ENCODE measurements at regions not wholly inside any gene's neighbourhood (a gene's known extent, or its start where the extent isn't known, plus 50 kb on each side); places are given as distances from the start of the nearest gene placed in this dataset.

DNA sequence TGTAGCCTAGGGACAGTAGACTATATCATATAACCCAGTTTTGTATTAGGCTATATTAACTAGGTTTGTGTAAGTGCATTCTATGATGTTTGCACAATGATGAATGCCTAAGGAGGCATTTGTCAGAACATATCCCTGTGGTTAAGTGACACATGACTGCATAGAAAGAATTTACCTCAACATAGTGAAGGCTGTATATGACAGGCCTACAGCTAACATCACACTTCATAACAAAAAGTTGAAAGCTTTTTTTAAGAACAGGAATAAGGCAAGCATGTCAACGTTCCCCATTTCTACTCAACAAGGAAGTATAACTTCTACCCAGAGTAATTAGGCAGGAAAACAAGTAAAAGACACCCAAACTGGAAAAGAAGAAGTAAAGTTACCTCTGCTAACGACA is 165.9 kb upstream of the NDST4 start:
- no TSS peak for BruUV-seq (replicated peaks)
- intact Hi-C loops (cut with micrococcal nuclease; ENCODE audit: unreplicated experiment), result no loop called here
- ChIA-PET CTCF (ENCODE audit: low intra/inter-chr PET ratio, low total read pairs) (no interaction called here), POLR2A (no interaction called here)
- no peak overlapping the region for H3K9ac ChIP-seq (ENCODE audit: insufficient read depth, low read depth, low read length)
- no peak for DNase-seq (ENCODE audit: low spot score)
- no peak for ATAC-seq
- no peaks in the 10 kb centered on the region for H3K27me3 ChIP-seq (ENCODE audit: control insufficient read depth in 1 of 2, insufficient read depth in 2 of 2, low read length in 2 of 2)
- no peaks in the 10 kb centered on the region for H3K36me3 ChIP-seq (replicated peaks in 1 of 2; ENCODE audit: control insufficient read depth in 1 of 2, insufficient read depth in 2 of 2, low read length in 2 of 2)
- no peaks in the 10 kb centered on the region for H4K20me1 ChIP-seq (ENCODE audit: insufficient read depth, low read length)
- WGBS (ENCODE audit: low lambda C conversion rate), result 0% methylated on average over 2 of the region's 2 CpGs
- no peak overlapping the region for H2AFZ ChIP-seq (ENCODE audit: low read length)
- no peaks in the 10 kb centered on the region for H3K79me2 ChIP-seq (ENCODE audit: insufficient read depth, low read length)
- no peak overlapping the region for H3K4me2 ChIP-seq (ENCODE audit: low read depth, low read length)
- FAIRE-seq, result no peak
- no peak overlapping the region for H3K27ac ChIP-seq (ENCODE audit: extremely low read length, insufficient read depth, low read length)
- no peaks in the 10 kb centered on the region for H3K9me3 ChIP-seq (ENCODE audit: low read length)
- no peaks in the 10 kb centered on the region for H3K4me1 ChIP-seq (ENCODE audit: insufficient read depth, low read length)
- no peak overlapping the region for H3K4me3 ChIP-seq (replicated peaks in 1 of 3; ENCODE audit: insufficient read depth in 1 of 3, low read depth in 2 of 3, low read length in 3 of 3)
- in situ Hi-C loops (cut with HindIII; ENCODE audit: extremely low pct_ligation_motif_present, low pct_unique_long_range_greater_than_20kb), result no loop called here
- no peak for TF ChIP-seq ZNF564 (CRISPR knock-in tag; IDR thresholded peaks at IDR 0.05)
- no peak for TF ChIP-seq ZFAT (CRISPR knock-in tag; conservative IDR thresholded peaks at IDR 0.05)
- no peak for TF ChIP-seq MXD4 (CRISPR knock-in tag; IDR thresholded peaks at IDR 0.05)
- TF ChIP-seq ZNF724P (CRISPR knock-in tag; IDR thresholded peaks at IDR 0.05; ENCODE audit: borderline replicate concordance), result no peak
- no peak for TF ChIP-seq ZSCAN25 (CRISPR knock-in tag; IDR thresholded peaks at IDR 0.05)
- TF ChIP-seq CHD2 (IDR thresholded peaks at IDR 0.05; ENCODE audit: low read depth, low read length), result no peak
- TF ChIP-seq, protein P1, sequence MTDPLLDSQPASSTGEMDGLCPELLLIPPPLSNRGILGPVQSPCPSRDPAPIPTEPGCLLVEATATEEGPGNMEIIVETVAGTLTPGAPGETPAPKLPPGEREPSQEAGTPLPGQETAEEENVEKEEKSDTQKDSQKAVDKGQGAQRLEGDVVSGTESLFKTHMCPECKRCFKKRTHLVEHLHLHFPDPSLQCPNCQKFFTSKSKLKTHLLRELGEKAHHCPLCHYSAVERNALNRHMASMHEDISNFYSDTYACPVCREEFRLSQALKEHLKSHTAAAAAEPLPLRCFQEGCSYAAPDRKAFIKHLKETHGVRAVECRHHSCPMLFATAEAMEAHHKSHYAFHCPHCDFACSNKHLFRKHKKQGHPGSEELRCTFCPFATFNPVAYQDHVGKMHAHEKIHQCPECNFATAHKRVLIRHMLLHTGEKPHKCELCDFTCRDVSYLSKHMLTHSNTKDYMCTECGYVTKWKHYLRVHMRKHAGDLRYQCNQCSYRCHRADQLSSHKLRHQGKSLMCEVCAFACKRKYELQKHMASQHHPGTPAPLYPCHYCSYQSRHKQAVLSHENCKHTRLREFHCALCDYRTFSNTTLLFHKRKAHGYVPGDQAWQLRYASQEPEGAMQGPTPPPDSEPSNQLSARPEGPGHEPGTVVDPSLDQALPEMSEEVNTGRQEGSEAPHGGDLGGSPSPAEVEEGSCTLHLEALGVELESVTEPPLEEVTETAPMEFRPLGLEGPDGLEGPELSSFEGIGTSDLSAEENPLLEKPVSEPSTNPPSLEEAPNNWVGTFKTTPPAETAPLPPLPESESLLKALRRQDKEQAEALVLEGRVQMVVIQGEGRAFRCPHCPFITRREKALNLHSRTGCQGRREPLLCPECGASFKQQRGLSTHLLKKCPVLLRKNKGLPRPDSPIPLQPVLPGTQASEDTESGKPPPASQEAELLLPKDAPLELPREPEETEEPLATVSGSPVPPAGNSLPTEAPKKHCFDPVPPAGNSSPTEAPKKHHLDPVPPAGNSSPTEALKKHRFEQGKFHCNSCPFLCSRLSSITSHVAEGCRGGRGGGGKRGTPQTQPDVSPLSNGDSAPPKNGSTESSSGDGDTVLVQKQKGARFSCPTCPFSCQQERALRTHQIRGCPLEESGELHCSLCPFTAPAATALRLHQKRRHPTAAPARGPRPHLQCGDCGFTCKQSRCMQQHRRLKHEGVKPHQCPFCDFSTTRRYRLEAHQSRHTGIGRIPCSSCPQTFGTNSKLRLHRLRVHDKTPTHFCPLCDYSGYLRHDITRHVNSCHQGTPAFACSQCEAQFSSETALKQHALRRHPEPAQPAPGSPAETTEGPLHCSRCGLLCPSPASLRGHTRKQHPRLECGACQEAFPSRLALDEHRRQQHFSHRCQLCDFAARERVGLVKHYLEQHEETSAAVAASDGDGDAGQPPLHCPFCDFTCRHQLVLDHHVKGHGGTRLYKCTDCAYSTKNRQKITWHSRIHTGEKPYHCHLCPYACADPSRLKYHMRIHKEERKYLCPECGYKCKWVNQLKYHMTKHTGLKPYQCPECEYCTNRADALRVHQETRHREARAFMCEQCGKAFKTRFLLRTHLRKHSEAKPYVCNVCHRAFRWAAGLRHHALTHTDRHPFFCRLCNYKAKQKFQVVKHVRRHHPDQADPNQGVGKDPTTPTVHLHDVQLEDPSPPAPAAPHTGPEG (CRISPR knock-in tag; IDR thresholded peaks at IDR 0.05), result no peak
- TF ChIP-seq POLR2AphosphoS2 (IDR thresholded peaks at IDR 0.05; ENCODE audit: low read depth, low read length), result no peak
- TF ChIP-seq ZNF510 (CRISPR knock-in tag; IDR thresholded peaks at IDR 0.05; ENCODE audit: low read depth), result no peak
- TF ChIP-seq, protein P2, sequence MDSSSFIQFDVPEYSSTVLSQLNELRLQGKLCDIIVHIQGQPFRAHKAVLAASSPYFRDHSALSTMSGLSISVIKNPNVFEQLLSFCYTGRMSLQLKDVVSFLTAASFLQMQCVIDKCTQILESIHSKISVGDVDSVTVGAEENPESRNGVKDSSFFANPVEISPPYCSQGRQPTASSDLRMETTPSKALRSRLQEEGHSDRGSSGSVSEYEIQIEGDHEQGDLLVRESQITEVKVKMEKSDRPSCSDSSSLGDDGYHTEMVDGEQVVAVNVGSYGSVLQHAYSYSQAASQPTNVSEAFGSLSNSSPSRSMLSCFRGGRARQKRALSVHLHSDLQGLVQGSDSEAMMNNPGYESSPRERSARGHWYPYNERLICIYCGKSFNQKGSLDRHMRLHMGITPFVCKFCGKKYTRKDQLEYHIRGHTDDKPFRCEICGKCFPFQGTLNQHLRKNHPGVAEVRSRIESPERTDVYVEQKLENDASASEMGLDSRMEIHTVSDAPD (CRISPR knock-in tag; IDR thresholded peaks at IDR 0.05), result no peak
- TF ChIP-seq, protein P3, sequence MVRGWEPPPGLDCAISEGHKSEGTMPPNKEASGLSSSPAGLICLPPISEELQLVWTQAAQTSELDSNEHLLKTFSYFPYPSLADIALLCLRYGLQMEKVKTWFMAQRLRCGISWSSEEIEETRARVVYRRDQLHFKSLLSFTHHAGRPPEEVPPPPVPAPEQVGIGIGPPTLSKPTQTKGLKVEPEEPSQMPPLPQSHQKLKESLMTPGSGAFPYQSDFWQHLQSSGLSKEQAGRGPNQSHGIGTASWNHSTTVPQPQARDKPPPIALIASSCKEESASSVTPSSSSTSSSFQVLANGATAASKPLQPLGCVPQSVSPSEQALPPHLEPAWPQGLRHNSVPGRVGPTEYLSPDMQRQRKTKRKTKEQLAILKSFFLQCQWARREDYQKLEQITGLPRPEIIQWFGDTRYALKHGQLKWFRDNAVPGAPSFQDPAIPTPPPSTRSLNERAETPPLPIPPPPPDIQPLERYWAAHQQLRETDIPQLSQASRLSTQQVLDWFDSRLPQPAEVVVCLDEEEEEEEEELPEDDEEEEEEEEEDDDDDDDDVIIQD (CRISPR knock-in tag; IDR thresholded peaks at IDR 0.05; ENCODE audit: low read depth), result no peak
- TF ChIP-seq, protein P4, sequence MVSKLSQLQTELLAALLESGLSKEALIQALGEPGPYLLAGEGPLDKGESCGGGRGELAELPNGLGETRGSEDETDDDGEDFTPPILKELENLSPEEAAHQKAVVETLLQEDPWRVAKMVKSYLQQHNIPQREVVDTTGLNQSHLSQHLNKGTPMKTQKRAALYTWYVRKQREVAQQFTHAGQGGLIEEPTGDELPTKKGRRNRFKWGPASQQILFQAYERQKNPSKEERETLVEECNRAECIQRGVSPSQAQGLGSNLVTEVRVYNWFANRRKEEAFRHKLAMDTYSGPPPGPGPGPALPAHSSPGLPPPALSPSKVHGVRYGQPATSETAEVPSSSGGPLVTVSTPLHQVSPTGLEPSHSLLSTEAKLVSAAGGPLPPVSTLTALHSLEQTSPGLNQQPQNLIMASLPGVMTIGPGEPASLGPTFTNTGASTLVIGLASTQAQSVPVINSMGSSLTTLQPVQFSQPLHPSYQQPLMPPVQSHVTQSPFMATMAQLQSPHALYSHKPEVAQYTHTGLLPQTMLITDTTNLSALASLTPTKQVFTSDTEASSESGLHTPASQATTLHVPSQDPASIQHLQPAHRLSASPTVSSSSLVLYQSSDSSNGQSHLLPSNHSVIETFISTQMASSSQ (IDR thresholded peaks at IDR 0.05; ENCODE audit: low read depth), result no peak
- TF ChIP-seq, protein P4 (CRISPR knock-in tag; IDR thresholded peaks at IDR 0.05; ENCODE audit: borderline replicate concordance), result no peak
- TF ChIP-seq ZNF772 (CRISPR knock-in tag; IDR thresholded peaks at IDR 0.05), result no peak

Data from HepG2 (cell line).